GM13976 (cell line): ENCODE measurements at regions not wholly inside any gene's neighbourhood (a gene's known extent, or its start where the extent isn't known, plus 50 kb on each side); places are given as distances from the start of the nearest gene placed in this dataset.
A peak's percentile ranks its signal among the peaks of the same experiment; 100 is the strongest.

Source experiments
- DNase-seq: peaks from one replicate; pipeline ENCODE4 v3.0.0; 2012; ENCODE audit warnings: low spot score
- CTCF ChIP-seq: IDR thresholded peaks from 2 replicates; pipeline ENCODE4 v1.5.1; 2012; ENCODE audit warnings: borderline replicate concordance, mild to moderate bottlenecking; ENCODE audit not compliant: insufficient read depth; ENCODE audit errors: extremely low read depth, missing control alignments, control extremely low read depth
- in situ Hi-C: fragments of 300-500 bp; cut with MboI; formaldehyde crosslinking; loops from one replicate; pipeline ENCODE4 v1.12.0; 2022; ENCODE audit warnings: low sequenced_read_pairs, mixed read lengths, inconsistent platforms; ENCODE audit not compliant: unreplicated experiment

DNA sequence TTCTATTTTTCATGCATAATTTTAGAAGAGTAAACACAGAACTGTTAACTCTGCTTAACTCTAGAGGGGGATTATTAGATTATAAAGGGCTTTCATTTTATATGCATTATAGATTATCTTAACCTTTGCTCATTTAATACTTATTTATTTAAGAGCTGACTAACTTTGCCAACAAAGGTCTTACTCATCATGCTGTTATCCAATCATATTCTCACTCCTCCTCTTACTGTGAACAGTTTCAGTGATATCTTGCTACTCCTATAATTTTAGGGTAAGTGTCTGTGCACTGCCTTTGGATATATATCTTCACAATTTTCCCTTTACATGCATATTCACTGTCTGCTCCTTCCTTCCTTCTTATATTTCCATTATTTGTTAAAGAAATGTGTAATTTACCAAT lies 1814.9 kb downstream of the STIM2 start:
- DNase-seq, result no peak
- no peak for TF ChIP-seq CTCF
- in situ Hi-C loops, result no loop called here

DNA sequence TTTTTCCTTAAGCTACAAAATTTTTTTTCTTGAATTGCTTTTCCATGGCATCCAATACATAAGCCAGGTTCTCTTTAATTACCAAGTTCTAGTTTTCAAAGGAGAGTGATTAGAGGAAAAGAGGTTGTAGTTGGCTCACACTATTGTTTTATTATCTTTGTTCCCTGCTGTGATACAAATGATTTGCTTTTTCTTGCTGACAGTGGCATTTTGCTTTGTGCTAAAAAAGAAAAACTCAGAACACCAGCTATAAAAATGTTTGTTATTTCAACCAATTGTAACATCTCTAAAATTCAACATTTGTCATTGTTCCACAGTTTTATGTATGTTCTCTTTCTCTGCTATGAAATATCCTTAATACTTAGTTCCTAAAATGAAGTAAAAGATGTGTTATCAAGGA lies 1817.2 kb downstream of the STIM2 start:
- no peak for DNase-seq
- in situ Hi-C loops, result no loop called here
- TF ChIP-seq CTCF, result no peak

DNA sequence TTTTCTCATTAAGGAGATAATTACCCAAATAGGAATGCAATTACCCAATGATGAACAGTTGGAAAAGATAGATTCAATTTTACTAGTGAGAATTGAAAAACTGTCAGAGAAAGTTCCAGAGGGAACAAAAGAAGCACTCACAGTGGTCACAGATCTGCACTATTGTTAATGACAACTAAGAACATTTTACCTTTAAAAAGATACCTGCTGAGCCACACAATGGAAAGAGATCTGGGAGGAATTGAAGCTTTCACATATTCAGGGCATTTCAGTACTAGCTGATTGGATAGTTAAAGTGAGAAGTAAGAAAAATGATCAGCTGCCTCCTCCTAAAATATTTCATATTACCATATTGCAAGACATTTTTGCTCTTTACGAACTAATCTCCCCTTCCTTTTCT lies 1822.2 kb downstream of the STIM2 start:
- no peak for DNase-seq
- in situ Hi-C loops, result no loop called here
- no peak for TF ChIP-seq CTCF

GRCh38 chr4:28686618-28687017 lies 1826.0 kb downstream of the STIM2 start:
- in situ Hi-C loops, result no loop called here

GRCh38 chr4:28690890-28691289 lies 1830.2 kb downstream of the STIM2 start:
- DNase-seq, result no peak
- TF ChIP-seq CTCF, result no peak
- in situ Hi-C loops, result no loop called here

More at GRCh38 chr4:28686618-28687017, 1826.0 kb downstream of the STIM2 start:
- no peak for DNase-seq
- peak; percentile 24 for TF ChIP-seq CTCF

DNA sequence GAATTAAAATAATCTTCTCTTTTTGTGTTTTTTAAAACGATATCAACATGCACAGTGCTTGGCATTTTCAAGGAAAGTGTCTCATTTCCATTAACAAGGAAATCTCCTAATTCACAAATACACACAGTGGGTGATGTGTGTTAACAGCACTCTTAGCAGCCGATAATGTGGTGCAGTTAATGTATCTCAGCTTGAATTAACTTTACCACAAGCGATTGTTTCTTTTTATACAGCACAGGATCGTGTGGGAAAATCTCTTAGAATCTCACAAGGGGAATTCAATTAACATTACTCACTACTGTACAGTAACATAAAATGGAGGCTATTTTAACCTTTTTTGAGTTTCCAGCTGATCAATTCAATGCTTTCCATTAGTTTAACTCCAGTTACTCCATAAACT lies 1841.9 kb downstream of the STIM2 start:
- no peak for TF ChIP-seq CTCF
- in situ Hi-C loops, result no loop called here

GRCh38 chr4:28709891-28710290 lies 1849.2 kb downstream of the STIM2 start:
- in situ Hi-C loops, result no loop called here
- DNase-seq, result no peak
- no peak for TF ChIP-seq CTCF

More for the DNA sequence above, 1841.9 kb downstream of the STIM2 start:
- DNase-seq, result no peak
